SK-N-MC (cell line): ENCODE measurements at regions not wholly inside any gene's neighbourhood (a gene's known extent, or its start where the extent isn't known, plus 50 kb on each side); places are given as distances from the start of the nearest gene placed in this dataset.

Source experiments
- DNase-seq: peaks from one replicate; pipeline ENCODE4 v3.0.0-alpha.2; 2011; ENCODE audit warnings: low read depth, low spot score
- H3K27ac ChIP-seq: fragments of 200-600 bp; sonication (generic); 2 replicates; pipeline ENCODE4 v1.5.1; 2016; ENCODE audit warnings: mixed run types
- H3K36me3 ChIP-seq: fragments of 200-600 bp; sonication (generic); 2 replicates; pipeline ENCODE4 v1.6.1; 2017; ENCODE audit warnings: antibody characterized with exemption, low read length, mixed read lengths; ENCODE audit not compliant: insufficient read depth
- H3K4me3 ChIP-seq: fragments of 200-600 bp; sonication (generic); 2 replicates; pipeline ENCODE4 v1.5.1; 2016
- H3K9ac ChIP-seq: fragments of 200-600 bp; sonication (generic); 2 replicates; pipeline ENCODE4 v1.8.0; 2017; ENCODE audit warnings: mixed run types, mixed read lengths; ENCODE audit not compliant: insufficient read length
- H3K9me3 ChIP-seq: fragments of 200-600 bp; sonication (generic); 2 replicates; pipeline ENCODE4 v1.6.1; 2017; ENCODE audit warnings: low read depth, mild to moderate bottlenecking, antibody characterized with exemption, low read length, moderate library complexity, mixed read lengths
- EZH2 ChIP-seq: fragments of 200-600 bp; sonication (generic); IDR thresholded peaks from one replicate; pipeline ENCODE4 v1.6.1; 2017; ENCODE audit warnings: antibody characterized with exemption
- FOXP2 ChIP-seq: optimal IDR thresholded peaks from 2 replicates; pipeline ENCODE3; 2011; ENCODE audit warnings: mild to moderate bottlenecking, moderate library complexity; ENCODE audit not compliant: insufficient read depth; ENCODE audit errors: extremely low read length, control extremely low read depth
- POLR2AphosphoS5 ChIP-seq: IDR thresholded peaks from 2 replicates; pipeline ENCODE4 v1.6.1; 2012; ENCODE audit warnings: mild to moderate bottlenecking, low read depth, low read length, borderline replicate concordance

DNA sequence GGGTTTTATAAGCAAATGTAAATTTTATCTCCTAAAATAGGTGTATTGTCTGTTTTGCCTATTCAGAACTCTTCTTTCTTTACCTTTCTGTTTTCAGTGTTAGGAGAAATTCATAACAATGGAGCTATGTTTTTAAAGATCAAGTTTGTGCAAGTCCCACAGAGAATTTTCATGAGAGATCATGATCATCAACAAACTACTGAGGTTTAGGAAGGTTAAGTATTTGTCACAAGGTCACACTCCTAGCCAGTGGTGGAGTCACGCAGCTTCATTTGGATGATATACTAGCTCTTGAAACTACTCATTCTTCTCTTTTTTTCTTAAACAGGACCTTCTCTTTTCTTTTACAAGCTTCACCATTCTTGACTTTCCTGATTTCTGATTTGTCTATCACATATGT is 892.6 kb upstream of the FRG1 start:
- H3K9ac ChIP-seq: no peak overlapping the region
- no peak for DNase-seq

DNA sequence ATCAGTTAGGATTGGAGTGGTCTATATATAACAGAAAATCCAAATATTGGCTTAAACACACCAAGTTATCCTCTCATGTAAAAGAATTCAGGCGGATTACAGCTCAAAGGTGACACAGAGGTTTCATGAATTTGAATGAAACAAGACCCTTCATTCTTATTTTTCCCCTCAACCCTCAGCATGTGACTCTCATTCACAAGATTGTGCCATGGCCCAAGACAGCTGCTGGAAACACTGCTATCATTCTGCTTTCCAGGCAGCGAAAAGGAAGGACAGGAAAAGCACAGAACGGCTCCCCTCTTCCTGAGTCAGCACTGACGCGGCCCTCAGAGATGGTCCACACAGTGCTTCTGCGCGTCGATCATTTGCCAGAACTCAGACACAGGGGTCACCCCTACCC is 891.0 kb upstream of the FRG1 start:
- H3K4me3 ChIP-seq: no peak overlapping the region
- H3K36me3 ChIP-seq: no peaks in the 10 kb centered on the region
- no peak overlapping the region for H3K27ac ChIP-seq
- DNase-seq: no peak
- TF ChIP-seq POLR2AphosphoS5: no peak
- TF ChIP-seq EZH2: no peak
- TF ChIP-seq FOXP2: no peak
- H3K9me3 ChIP-seq: no peaks in the 10 kb centered on the region
- no peak overlapping the region for H3K9ac ChIP-seq

More for the DNA sequence above, 892.6 kb upstream of the FRG1 start:
- TF ChIP-seq POLR2AphosphoS5 (no peak), FOXP2 (no peak), EZH2 (no peak)
- H3K9me3 ChIP-seq: no peaks in the 10 kb centered on the region
- no peaks in the 10 kb centered on the region for H3K36me3 ChIP-seq
- no peak overlapping the region for H3K27ac ChIP-seq
- H3K4me3 ChIP-seq: no peak overlapping the region

DNA sequence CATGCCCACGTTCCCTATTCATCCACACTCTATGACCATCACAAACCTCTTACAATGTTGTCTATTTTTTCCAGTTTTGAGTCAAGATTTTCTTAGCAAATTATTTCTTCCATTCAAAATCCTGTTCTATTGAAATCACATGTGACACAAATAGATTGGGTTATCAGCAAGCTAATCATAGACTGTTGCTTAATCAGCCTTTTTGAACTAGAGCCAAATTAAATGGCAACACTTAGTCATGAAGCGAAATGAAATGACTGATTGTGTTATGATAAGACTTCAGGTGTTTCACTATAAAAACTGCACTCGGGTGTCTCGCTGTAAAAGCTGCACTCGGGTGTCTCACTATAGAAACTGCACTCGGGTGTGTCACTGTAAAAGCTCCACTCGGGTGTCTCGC is 890.0 kb upstream of the FRG1 start:
- TF ChIP-seq FOXP2 (no peak), POLR2AphosphoS5 (no peak), EZH2 (no peak)
- no peak overlapping the region for H3K9ac ChIP-seq
- no peaks in the 10 kb centered on the region for H3K9me3 ChIP-seq
- DNase-seq: no peak
- H3K4me3 ChIP-seq: no peak overlapping the region
- no peak overlapping the region for H3K27ac ChIP-seq
- H3K36me3 ChIP-seq: no peaks in the 10 kb centered on the region

DNA sequence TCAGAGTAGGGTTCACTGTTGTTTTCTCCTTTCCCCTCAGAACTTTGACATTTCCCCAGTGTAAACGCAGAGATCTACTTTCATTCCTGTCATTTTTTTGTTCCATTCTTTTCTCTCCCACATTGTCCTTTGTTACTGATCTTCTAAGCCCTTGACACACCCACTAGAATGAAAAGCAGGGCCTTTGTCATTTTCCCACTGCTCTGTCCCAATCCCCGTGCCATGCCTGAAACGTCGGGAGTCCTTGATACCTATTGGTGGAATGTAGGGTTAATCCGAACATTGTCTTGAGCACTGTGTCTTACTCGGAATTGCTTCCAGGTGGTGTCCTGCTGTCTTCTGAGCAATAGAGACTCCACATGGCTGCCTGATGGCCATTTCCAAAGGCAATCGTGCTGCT is 887.1 kb upstream of the FRG1 start:
- no peak overlapping the region for H3K27ac ChIP-seq

DNA sequence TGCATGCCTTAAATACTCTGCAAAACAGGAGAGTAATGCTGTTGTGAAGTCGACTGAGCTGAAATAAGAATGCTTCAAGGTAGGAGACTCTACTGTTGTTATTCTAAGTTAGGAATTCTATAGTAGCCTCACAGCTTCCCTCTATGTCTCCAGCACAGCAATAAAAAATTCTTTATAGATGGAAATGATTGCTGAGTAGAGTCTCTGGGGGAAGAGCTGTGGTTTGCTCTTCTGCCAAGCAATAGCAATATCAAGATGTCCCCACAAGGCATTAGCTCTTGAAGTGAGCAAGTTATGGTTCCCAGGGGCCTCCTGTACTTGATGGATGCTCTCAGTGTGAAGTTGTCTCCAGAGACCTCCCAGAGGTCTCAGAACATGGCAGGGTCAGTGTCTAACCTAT is 880.6 kb upstream of the FRG1 start:
- Histone ChIP-seq H3K9ac (no peak overlapping the region), H3K9me3 (no peaks in the 10 kb centered on the region), H3K27ac (no peak overlapping the region), H3K36me3 (no peaks in the 10 kb centered on the region), H3K4me3 (no peak overlapping the region)
- no peak for TF ChIP-seq FOXP2
- TF ChIP-seq POLR2AphosphoS5: no peak
- TF ChIP-seq EZH2: no peak
- DNase-seq: no peak

More for the DNA sequence above, 887.1 kb upstream of the FRG1 start:
- no peak for DNase-seq
- no peak overlapping the region for H3K9ac ChIP-seq
- H3K36me3 ChIP-seq: no peaks in the 10 kb centered on the region
- TF ChIP-seq EZH2 (no peak), POLR2AphosphoS5 (no peak), FOXP2 (no peak)
- H3K4me3 ChIP-seq: no peak overlapping the region
- no peaks in the 10 kb centered on the region for H3K9me3 ChIP-seq

DNA sequence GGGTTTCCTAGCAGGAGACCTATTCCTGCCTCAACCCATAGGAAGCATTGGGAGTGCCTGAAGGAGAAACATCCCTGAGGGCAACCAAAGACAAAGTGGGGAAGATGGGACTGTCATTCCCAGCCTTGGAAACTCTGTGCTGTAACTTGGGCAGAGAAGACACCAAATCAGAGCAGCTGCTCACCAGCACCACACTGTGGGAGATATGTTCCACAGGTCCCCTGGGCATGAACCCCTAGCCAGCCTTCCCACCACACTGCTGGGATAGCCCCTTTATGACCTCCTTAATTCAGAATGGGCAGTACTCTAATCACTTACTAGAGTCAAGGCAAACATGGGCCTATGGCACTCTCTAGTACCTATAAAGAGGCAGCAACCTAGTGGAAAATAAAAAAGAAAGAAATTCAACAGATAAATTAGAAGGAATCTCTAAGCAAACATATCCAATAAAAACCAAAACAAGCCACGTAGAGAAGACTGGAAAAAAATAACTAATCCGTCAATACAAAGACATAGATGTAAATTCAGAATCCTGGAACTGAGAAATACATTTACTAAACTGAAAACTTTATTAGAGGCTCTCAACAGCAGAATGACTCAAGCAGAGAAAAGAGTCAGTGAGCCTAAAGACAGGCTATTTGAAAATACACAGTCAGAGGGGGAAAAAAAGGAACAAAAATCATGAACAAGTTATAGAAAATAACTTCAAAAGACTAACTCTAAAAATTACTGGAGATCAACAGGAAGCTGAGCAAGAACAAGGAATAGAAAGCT is 878.4 kb upstream of the FRG1 start:
- Histone ChIP-seq H3K27ac (no peak overlapping the region), H3K9ac (no peak overlapping the region), H3K4me3 (no peak overlapping the region), H3K36me3 (no peaks in the 10 kb centered on the region), H3K9me3 (no peaks in the 10 kb centered on the region)
- TF ChIP-seq FOXP2 (no peak), EZH2 (no peak), POLR2AphosphoS5 (no peak)
- DNase-seq: no peak

DNA sequence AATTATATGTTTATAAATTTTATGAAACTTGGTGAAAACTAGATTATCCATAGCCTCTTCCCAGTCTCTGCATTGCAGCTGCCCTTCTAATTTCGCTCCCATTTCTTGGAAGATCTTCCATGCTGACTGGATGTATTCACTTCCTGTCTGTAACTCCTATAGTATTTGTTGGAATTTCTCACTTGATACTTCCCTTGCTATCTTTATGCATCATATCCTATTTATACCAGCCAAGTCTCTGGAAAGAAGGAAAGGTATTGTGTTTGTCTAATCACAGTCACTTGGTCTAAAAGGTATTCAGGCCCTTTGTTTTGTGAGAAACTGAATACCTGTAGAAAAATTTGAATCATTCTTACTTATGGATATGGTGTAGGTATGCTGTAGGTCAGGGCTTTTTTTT is 870.9 kb upstream of the FRG1 start:
- DNase-seq: no peak
- Histone ChIP-seq H3K4me3 (no peak overlapping the region), H3K9ac (no peak overlapping the region), H3K27ac (no peak overlapping the region), H3K36me3 (no peaks in the 10 kb centered on the region), H3K9me3 (no peaks in the 10 kb centered on the region)
- TF ChIP-seq POLR2AphosphoS5: no peak
- TF ChIP-seq FOXP2: no peak
- TF ChIP-seq EZH2: no peak

DNA sequence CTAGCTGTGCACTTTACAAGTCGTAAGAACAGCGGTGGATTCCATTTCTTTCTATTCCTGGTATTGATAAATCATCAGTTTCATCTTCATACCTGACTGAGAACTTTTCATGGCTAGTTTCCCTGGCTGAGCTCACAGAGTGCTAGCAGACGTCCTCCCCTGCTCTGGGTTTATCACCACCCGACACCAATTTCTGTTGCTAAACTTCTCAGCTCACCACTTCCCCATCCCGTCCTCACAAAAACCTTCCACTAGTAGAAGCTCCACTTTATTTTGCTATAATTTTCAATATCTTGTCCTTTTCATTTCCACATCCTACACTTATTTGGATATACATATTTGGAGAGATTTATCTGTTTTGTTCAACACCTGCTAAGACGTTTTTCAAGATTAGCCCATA is 869.4 kb upstream of the FRG1 start:
- no peaks in the 10 kb centered on the region for H3K9me3 ChIP-seq
- no peak for TF ChIP-seq EZH2
- TF ChIP-seq POLR2AphosphoS5: no peak
- TF ChIP-seq FOXP2: no peak
- no peaks in the 10 kb centered on the region for H3K36me3 ChIP-seq
- no peak overlapping the region for H3K27ac ChIP-seq
- H3K4me3 ChIP-seq: no peak overlapping the region
- H3K9ac ChIP-seq: no peak overlapping the region
- no peak for DNase-seq

DNA sequence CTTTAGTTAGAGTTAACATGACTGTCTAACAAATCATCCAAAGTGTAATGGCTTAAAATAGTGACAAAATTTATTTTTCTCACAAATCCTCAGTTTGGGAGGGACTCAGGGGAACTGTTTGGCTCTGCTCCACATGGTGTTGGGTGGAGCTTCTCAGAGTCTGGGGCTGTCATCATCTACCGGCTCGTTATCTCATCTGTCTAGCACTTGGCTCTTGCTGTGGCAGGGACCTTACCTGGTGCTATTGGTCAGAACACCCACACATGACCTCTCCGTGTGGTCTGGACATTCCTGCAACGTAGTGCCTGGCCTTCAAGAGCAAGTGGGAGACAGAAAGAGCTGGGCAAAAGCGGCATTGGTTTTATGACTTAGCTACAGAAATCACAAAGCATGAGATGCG is 866.9 kb upstream of the FRG1 start:
- Histone ChIP-seq H3K4me3 (no peak overlapping the region), H3K27ac (no peak overlapping the region), H3K36me3 (no peaks in the 10 kb centered on the region), H3K9ac (no peak overlapping the region), H3K9me3 (no peaks in the 10 kb centered on the region)
- no peak for DNase-seq
- TF ChIP-seq FOXP2 (no peak), POLR2AphosphoS5 (no peak), EZH2 (no peak)
